ENCODE measurements at regions not wholly inside any gene's neighbourhood (a gene's known extent, or its start where the extent isn't known, plus 50 kb on each side); places are given as distances from the start of the nearest gene placed in this dataset.

GRCh38 chr1:108051631-108052377 is 86.8 kb upstream of the VAV3 start:
- DNase-seq: peak; percentile 29 to 69
- H3K9me3 ChIP-seq (ENCODE audit: control insufficient read depth, low read depth, low read length): no peaks in the 10 kb centered on the region
- H3K27ac ChIP-seq (ENCODE audit: low read length): peak overlapping the region; percentile 4
- WGBS (ENCODE audit: insufficient coverage, low lambda C conversion rate): no CpG with 5 or more reads among the region's 8 CpGs
- no peaks in the 10 kb centered on the region for H3K27me3 ChIP-seq (ENCODE audit: control insufficient read depth, insufficient read depth, low read length)
- H3K4me3 ChIP-seq (ENCODE audit: low read length): no peak overlapping the region
- H3K36me3 ChIP-seq (ENCODE audit: control insufficient read depth, insufficient read depth, low read length): no peaks in the 10 kb centered on the region
- peaks cover 28% of the 10 kb centered on the region for H3K4me1 ChIP-seq (ENCODE audit: control insufficient read depth, insufficient read depth, low read length)

GRCh38 chr1:108050911-108051629 is 86.1 kb upstream of the VAV3 start:
- Histone ChIP-seq H3K36me3 (ENCODE audit: control insufficient read depth, insufficient read depth, low read length) (no peaks in the 10 kb centered on the region), H3K4me1 (ENCODE audit: control insufficient read depth, insufficient read depth, low read length) (peaks cover 32% of the 10 kb centered on the region), H3K4me3 (ENCODE audit: low read length) (no peak overlapping the region), H3K27me3 (ENCODE audit: control insufficient read depth, insufficient read depth, low read length) (no peaks in the 10 kb centered on the region), H3K27ac (ENCODE audit: low read length) (peak overlapping the region; percentile 4), H3K9me3 (ENCODE audit: control insufficient read depth, low read depth, low read length) (no peaks in the 10 kb centered on the region)
- WGBS (ENCODE audit: insufficient coverage, low lambda C conversion rate): no CpG with 5 or more reads among the region's 5 CpGs
- no peak for DNase-seq

GRCh38 chr1:108050158-108050557 is 85.2 kb upstream of the VAV3 start:
- Histone ChIP-seq H3K27ac (ENCODE audit: low read length) (no peak overlapping the region), H3K4me3 (ENCODE audit: low read length) (no peak overlapping the region), H3K27me3 (ENCODE audit: control insufficient read depth, insufficient read depth, low read length) (no peaks in the 10 kb centered on the region), H3K9me3 (ENCODE audit: control insufficient read depth, low read depth, low read length) (no peaks in the 10 kb centered on the region), H3K36me3 (ENCODE audit: control insufficient read depth, insufficient read depth, low read length) (no peaks in the 10 kb centered on the region), H3K4me1 (ENCODE audit: control insufficient read depth, insufficient read depth, low read length) (peaks cover 42% of the 10 kb centered on the region)
- DNase-seq: no peak
- WGBS (ENCODE audit: insufficient coverage, low lambda C conversion rate): 100% methylated on average over 1 of the region's 5 CpGs

- H3K27ac ChIP-seq (ENCODE audit: low read length): no peak overlapping the region
- no peaks in the 10 kb centered on the region for H3K27me3 ChIP-seq (ENCODE audit: control insufficient read depth, insufficient read depth, low read length)
- H3K4me1 ChIP-seq (ENCODE audit: control insufficient read depth, insufficient read depth, low read length): peaks cover 44% of the 10 kb centered on the region
- DNase-seq: no peak
- no peaks in the 10 kb centered on the region for H3K36me3 ChIP-seq (ENCODE audit: control insufficient read depth, insufficient read depth, low read length)
- 90% methylated on average over 2 of the region's 6 CpGs for WGBS (ENCODE audit: insufficient coverage, low lambda C conversion rate)
- H3K9me3 ChIP-seq (ENCODE audit: control insufficient read depth, low read depth, low read length): no peaks in the 10 kb centered on the region
- H3K4me3 ChIP-seq (ENCODE audit: low read length): no peak overlapping the region
Observed at GRCh38 chr1:108049178-108049819, 84.3 kb upstream of the VAV3 start.

GRCh38 chr1:108048301-108049177 is 83.6 kb upstream of the VAV3 start:
- no peak for DNase-seq
- WGBS (ENCODE audit: insufficient coverage, low lambda C conversion rate): no CpG with 5 or more reads among the region's 5 CpGs
- Histone ChIP-seq H3K27ac (ENCODE audit: low read length) (no peak overlapping the region), H3K4me3 (ENCODE audit: low read length) (no peak overlapping the region), H3K9me3 (ENCODE audit: control insufficient read depth, low read depth, low read length) (no peaks in the 10 kb centered on the region), H3K36me3 (ENCODE audit: control insufficient read depth, insufficient read depth, low read length) (no peaks in the 10 kb centered on the region), H3K27me3 (ENCODE audit: control insufficient read depth, insufficient read depth, low read length) (no peaks in the 10 kb centered on the region), H3K4me1 (ENCODE audit: control insufficient read depth, insufficient read depth, low read length) (peaks cover 42% of the 10 kb centered on the region)

- WGBS (ENCODE audit: insufficient coverage, low lambda C conversion rate): no CpG with 5 or more reads among the region's 5 CpGs
- H3K9me3 ChIP-seq (ENCODE audit: control insufficient read depth, low read depth, low read length): no peaks in the 10 kb centered on the region
- no peak overlapping the region for H3K4me3 ChIP-seq (ENCODE audit: low read length)
- H3K36me3 ChIP-seq (ENCODE audit: control insufficient read depth, insufficient read depth, low read length): no peaks in the 10 kb centered on the region
- no peaks in the 10 kb centered on the region for H3K27me3 ChIP-seq (ENCODE audit: control insufficient read depth, insufficient read depth, low read length)
- no peak overlapping the region for H3K27ac ChIP-seq (ENCODE audit: low read length)
- peaks cover 28% of the 10 kb centered on the region for H3K4me1 ChIP-seq (ENCODE audit: control insufficient read depth, insufficient read depth, low read length)
- DNase-seq: no peak
Observed at GRCh38 chr1:108047085-108047484, 82.1 kb upstream of the VAV3 start.

GRCh38 chr1:108046026-108046425 is 81.0 kb upstream of the VAV3 start:
- peak; percentile 31 to 56 for DNase-seq
- Histone ChIP-seq H3K36me3 (ENCODE audit: control insufficient read depth, insufficient read depth, low read length) (no peaks in the 10 kb centered on the region), H3K27ac (ENCODE audit: low read length) (no peak overlapping the region), H3K27me3 (ENCODE audit: control insufficient read depth, insufficient read depth, low read length) (no peaks in the 10 kb centered on the region), H3K4me1 (ENCODE audit: control insufficient read depth, insufficient read depth, low read length) (peaks cover 20% of the 10 kb centered on the region), H3K9me3 (ENCODE audit: control insufficient read depth, low read depth, low read length) (no peaks in the 10 kb centered on the region), H3K4me3 (ENCODE audit: low read length) (no peak overlapping the region)
- no CpG with 5 or more reads among the region's 2 CpGs for WGBS (ENCODE audit: insufficient coverage, low lambda C conversion rate)

GRCh38 chr1:108045460-108045859 is 80.5 kb upstream of the VAV3 start:
- DNase-seq: peak in 1 of 2 donors; percentile 55
- Histone ChIP-seq H3K4me1 (ENCODE audit: control insufficient read depth, insufficient read depth, low read length) (peaks cover 19% of the 10 kb centered on the region), H3K27me3 (ENCODE audit: control insufficient read depth, insufficient read depth, low read length) (no peaks in the 10 kb centered on the region), H3K4me3 (ENCODE audit: low read length) (no peak overlapping the region), H3K27ac (ENCODE audit: low read length) (no peak overlapping the region), H3K9me3 (ENCODE audit: control insufficient read depth, low read depth, low read length) (no peaks in the 10 kb centered on the region), H3K36me3 (ENCODE audit: control insufficient read depth, insufficient read depth, low read length) (no peaks in the 10 kb centered on the region)
- no CpG with 5 or more reads among the region's 7 CpGs for whole genome bisulfite sequencing (ENCODE audit: insufficient coverage, low lambda C conversion rate)

- no peaks in the 10 kb centered on the region for H3K36me3 ChIP-seq (ENCODE audit: control insufficient read depth, insufficient read depth, low read length)
- DNase-seq: no peak
Observed at GRCh38 chr1:108044318-108044717, 79.3 kb upstream of the VAV3 start.

GRCh38 chr1:108043707-108044106 is 78.7 kb upstream of the VAV3 start:
- Histone ChIP-seq H3K9me3 (ENCODE audit: control insufficient read depth, low read depth, low read length) (no peaks in the 10 kb centered on the region), H3K4me1 (ENCODE audit: control insufficient read depth, insufficient read depth, low read length) (peaks cover 15% of the 10 kb centered on the region), H3K27ac (ENCODE audit: low read length) (no peak overlapping the region), H3K36me3 (ENCODE audit: control insufficient read depth, insufficient read depth, low read length) (no peaks in the 10 kb centered on the region), H3K4me3 (ENCODE audit: low read length) (no peak overlapping the region), H3K27me3 (ENCODE audit: control insufficient read depth, insufficient read depth, low read length) (no peaks in the 10 kb centered on the region)
- no peak for DNase-seq
- WGBS (ENCODE audit: insufficient coverage, low lambda C conversion rate): no CpG with 5 or more reads among the region's 8 CpGs

More at GRCh38 chr1:108044318-108044717, 79.3 kb upstream of the VAV3 start:
- no peak overlapping the region for H3K4me3 ChIP-seq (ENCODE audit: low read length)
- H3K9me3 ChIP-seq (ENCODE audit: control insufficient read depth, low read depth, low read length): no peaks in the 10 kb centered on the region
- H3K27me3 ChIP-seq (ENCODE audit: control insufficient read depth, insufficient read depth, low read length): no peaks in the 10 kb centered on the region
- no peak overlapping the region for H3K27ac ChIP-seq (ENCODE audit: low read length)
- peaks cover 15% of the 10 kb centered on the region for H3K4me1 ChIP-seq (ENCODE audit: control insufficient read depth, insufficient read depth, low read length)
- WGBS (ENCODE audit: insufficient coverage, low lambda C conversion rate): no CpG with 5 or more reads among the region's 2 CpGs

All from large intestine (tissue), 3 donors.